ENCODE measurements at regions not wholly inside any gene's neighbourhood (a gene's known extent, or its start where the extent isn't known, plus 50 kb on each side); places are given as distances from the start of the nearest gene placed in this dataset.
"Not testable (repeated sequence)": the region's sequence is repeated elsewhere in the genome, so short reads cannot be mapped to it uniquely, and the experiment has no call there.

DNA sequence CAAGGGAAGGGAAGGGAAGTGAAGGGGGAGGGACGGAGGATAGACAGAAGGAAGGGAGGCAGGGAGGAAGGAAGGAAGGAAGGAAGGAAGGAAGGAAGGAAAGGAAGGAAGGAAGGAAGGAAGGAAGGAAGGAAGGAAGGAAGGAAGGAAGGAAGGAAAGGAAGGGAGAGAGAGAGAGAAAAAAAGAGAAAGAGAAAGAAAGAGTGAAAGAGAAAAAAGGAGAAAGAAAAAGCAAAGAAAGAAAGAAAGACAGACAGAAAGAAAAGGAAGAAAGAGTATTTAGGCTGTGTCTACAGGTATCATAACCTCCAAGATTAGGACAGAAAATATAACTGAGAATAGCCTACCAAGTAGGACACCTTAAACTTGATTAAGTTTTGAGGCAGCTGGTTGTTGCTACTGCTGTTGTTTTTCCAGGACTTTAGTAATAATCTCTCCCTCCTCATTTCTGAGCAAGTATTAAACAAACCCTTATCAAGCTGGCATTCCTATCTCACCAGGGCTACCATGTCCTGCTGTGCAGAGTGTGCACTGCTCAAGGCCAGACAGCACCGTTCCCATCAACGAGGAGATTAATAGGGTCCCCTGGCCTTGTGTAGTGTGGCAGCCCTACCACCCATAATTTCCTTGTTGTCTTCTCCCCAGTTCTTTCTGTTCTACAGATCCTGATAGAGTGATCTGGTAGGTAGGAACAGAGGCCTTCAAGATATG, 90.5 kb upstream of the FHL2 start:
- peaks cover 5% of the 10 kb centered on the region for H3K36me3 Mint-ChIP-seq (ENCODE audit: low read depth)
- peaks cover 21% of the 10 kb centered on the region for H3K9me3 Mint-ChIP-seq
- TF ChIP-seq, protein P1, sequence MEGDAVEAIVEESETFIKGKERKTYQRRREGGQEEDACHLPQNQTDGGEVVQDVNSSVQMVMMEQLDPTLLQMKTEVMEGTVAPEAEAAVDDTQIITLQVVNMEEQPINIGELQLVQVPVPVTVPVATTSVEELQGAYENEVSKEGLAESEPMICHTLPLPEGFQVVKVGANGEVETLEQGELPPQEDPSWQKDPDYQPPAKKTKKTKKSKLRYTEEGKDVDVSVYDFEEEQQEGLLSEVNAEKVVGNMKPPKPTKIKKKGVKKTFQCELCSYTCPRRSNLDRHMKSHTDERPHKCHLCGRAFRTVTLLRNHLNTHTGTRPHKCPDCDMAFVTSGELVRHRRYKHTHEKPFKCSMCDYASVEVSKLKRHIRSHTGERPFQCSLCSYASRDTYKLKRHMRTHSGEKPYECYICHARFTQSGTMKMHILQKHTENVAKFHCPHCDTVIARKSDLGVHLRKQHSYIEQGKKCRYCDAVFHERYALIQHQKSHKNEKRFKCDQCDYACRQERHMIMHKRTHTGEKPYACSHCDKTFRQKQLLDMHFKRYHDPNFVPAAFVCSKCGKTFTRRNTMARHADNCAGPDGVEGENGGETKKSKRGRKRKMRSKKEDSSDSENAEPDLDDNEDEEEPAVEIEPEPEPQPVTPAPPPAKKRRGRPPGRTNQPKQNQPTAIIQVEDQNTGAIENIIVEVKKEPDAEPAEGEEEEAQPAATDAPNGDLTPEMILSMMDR (IDR thresholded peaks at IDR 0.05) = no peak
- peaks cover 14% of the 10 kb centered on the region for H3K27me3 Mint-ChIP-seq (ENCODE audit: low read depth, poor library complexity)
- H3K4me1 Mint-ChIP-seq = no peaks in the 10 kb centered on the region
- H3K4me3 Mint-ChIP-seq = no peak overlapping the region
- no peak overlapping the region for H3K27ac Mint-ChIP-seq
- DNase-seq = no peak

DNA sequence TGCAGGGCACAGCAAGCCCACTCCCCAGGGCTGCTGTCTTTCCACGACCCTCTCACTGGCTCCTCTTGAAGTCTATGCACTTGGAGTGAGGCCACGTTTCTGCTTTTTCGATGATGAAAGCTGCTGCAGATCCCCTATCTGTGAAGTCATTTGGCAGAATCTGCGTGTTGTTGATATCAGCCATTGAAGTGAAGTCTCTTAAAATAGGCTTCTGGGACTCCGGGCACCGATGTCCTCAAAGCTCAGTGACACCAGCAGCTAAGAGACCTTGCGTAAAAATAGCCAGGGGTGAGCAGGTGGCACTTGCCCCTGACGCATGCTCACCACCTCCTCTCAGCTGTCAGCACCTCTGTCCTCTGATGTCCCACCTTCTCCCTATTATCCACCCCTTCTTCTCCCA, 89.4 kb upstream of the FHL2 start:
- Mint-ChIP-seq H3K27me3 (ENCODE audit: low read depth, poor library complexity) (peaks cover 14% of the 10 kb centered on the region), H3K27ac (no peak overlapping the region), H3K36me3 (ENCODE audit: low read depth) (peaks cover 5% of the 10 kb centered on the region), H3K9me3 (peaks cover 13% of the 10 kb centered on the region), H3K4me3 (no peak overlapping the region), H3K4me1 (no peaks in the 10 kb centered on the region)
- TF ChIP-seq, protein P1 (IDR thresholded peaks at IDR 0.05) = no peak
- no peak for DNase-seq

DNA sequence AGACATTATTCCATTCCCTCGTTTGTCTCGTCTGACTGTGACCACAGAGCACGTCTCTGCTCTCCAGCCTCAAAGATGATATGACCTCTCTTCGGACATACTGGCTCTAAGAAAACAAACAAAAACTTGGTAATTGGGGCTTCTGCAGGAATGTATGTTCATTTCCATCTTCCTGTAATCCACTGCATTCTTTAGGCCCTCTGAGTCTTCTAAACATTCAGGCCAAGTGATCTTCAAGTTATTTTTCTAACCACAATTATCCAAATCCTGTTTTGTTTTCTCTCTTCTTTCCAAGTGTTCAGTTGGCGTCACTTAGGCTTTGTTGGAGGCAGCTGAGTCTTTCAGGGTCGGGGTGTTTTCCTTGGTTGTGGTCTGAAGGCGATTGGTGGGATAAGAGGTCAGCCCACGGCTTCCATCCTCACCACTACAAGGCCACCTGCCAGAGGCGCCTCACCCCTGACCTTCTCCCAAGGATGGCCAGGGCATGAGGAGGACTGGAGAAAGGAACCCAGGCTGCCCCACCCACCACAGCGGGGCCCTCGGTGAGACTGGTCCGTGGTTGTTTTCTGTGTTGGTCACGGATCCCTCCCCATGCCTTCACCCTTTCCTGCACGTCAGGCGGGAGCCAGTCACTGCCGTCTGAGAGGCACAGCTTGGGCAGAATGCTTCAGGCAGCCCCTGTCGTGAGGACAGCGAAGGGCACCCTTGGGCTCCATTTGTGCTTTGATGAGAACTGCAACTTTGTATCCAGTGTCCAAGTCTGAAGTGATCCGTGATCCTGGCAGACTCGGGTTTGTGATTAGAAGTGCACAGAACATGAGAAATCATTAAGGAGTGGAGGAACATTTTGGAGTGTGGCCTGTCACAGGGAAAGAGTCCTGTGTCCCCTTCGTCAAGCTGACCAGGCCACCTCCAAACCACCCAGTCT, 88.6 kb upstream of the FHL2 start:
- H3K27ac Mint-ChIP-seq = no peak overlapping the region

DNA sequence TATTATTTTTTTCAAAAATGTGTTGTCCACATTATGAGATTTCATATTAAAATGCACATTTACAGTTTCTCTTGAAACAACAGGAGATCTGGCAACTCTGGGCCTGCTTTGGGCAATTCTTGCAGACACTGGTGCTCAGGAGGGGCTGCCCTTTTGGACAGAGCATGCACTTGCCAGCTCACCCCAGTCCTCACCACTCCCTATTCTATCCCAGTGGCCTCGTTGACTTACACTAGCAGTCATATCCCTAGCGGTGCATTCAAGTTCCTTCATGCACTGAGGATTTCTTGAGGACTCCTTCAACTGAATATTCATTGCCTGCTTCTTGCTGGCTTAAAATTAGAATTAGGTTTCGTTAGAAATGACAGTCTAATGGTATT, 87.9 kb upstream of the FHL2 start:
- TF ChIP-seq, protein P1 (IDR thresholded peaks at IDR 0.05) = no peak

More for the DNA sequence above, 88.6 kb upstream of the FHL2 start:
- Mint-ChIP-seq H3K27me3 (ENCODE audit: low read depth, poor library complexity) (peaks cover 10% of the 10 kb centered on the region), H3K4me1 (no peaks in the 10 kb centered on the region), H3K4me3 (no peak overlapping the region), H3K9me3 (peaks cover 4% of the 10 kb centered on the region), H3K36me3 (ENCODE audit: low read depth) (no peaks in the 10 kb centered on the region)
- DNase-seq = no peak
- TF ChIP-seq, protein P1 (IDR thresholded peaks at IDR 0.05) = no peak

DNA sequence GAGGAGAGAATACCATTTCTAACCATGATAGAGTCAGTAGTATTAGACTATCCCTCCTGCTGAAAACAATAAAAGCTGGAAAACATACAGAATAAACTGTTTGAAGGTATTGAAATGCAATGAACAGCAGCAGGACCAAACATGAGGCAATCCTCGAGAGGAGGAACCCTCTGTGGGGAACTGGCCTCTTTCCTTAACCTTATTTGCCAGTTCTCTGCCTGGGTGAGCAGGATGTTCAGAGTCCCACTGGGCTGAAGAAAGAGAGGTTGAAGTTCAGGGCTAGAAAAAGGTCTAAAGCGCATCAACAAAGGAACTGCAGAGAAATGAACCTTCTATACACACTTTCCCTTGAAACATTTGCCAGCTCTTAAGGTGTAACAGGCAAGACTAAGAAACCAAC, 79.8 kb upstream of the FHL2 start:
- TF ChIP-seq, protein P1 (IDR thresholded peaks at IDR 0.05) = no peak
- H3K27me3 Mint-ChIP-seq (ENCODE audit: low read depth, poor library complexity) = peaks cover 4% of the 10 kb centered on the region
- H3K4me1 Mint-ChIP-seq = peaks cover 17% of the 10 kb centered on the region
- no peaks in the 10 kb centered on the region for H3K36me3 Mint-ChIP-seq (ENCODE audit: low read depth)
- H3K4me3 Mint-ChIP-seq = no peak overlapping the region
- no peaks in the 10 kb centered on the region for H3K9me3 Mint-ChIP-seq
- no peak for DNase-seq
- H3K27ac Mint-ChIP-seq = no peak overlapping the region

More for the DNA sequence above, 87.9 kb upstream of the FHL2 start:
- no peaks in the 10 kb centered on the region for H3K9me3 Mint-ChIP-seq
- H3K36me3 Mint-ChIP-seq (ENCODE audit: low read depth) = no peaks in the 10 kb centered on the region
- peaks cover 10% of the 10 kb centered on the region for H3K27me3 Mint-ChIP-seq (ENCODE audit: low read depth, poor library complexity)
- H3K27ac Mint-ChIP-seq = no peak overlapping the region
- no peak overlapping the region for H3K4me3 Mint-ChIP-seq
- no peaks in the 10 kb centered on the region for H3K4me1 Mint-ChIP-seq
- DNase-seq = no peak

DNA sequence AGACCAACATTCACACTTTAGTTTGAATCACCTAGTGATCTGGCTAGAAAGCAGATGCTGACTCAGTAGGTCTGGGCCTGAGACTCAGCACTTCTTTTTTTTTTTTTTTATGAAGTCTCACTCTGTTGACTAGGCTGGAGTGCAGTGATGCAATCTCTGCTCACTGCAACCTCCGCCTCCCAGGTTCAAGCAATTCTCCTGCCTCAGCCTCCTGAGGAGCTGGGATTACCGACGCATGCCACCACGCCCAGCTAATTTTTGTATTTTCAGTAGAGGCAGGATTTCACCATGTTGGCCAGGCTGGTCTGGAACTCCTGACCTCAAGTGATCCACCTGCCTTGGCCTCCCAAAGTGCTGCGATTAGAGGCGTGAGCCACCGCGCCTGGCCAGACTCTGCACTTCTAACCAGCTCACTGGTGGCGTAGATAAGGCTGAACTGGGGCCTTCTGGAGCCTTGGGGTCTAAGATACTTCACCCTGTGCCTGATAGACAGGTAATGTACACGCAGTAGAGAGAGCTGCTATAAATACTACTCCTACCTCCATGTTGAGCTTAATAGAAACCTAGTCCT, 78.3 kb upstream of the FHL2 start:
- DNase-seq; H3K36me3 Mint-ChIP-seq (ENCODE audit: low read depth); H3K27me3 Mint-ChIP-seq (ENCODE audit: low read depth, poor library complexity); H3K9me3 Mint-ChIP-seq; H3K4me3 Mint-ChIP-seq; H3K27ac Mint-ChIP-seq: not testable (repeated sequence)
- peaks cover 17% of the 10 kb centered on the region for H3K4me1 Mint-ChIP-seq

Measured in nephron progenitor cell (in vitro differentiated cells).